GM23338 (cell line): ENCODE measurements at regions not wholly inside any gene's neighbourhood (a gene's known extent, or its start where the extent isn't known, plus 50 kb on each side); places are given as distances from the start of the nearest gene placed in this dataset.
"Not testable (repeated sequence)": the region's sequence is repeated elsewhere in the genome, so short reads cannot be mapped to it uniquely, and the experiment has no call there.

Experiments used
- EZH2 ChIP-seq: fragments of 200-600 bp; sonication (generic); IDR thresholded peaks from one replicate; pipeline ENCODE4 v1.8.0; 2017; ENCODE audit warnings: antibody characterized with exemption, mild to moderate bottlenecking, low read depth; ENCODE audit not compliant: unreplicated experiment
- EZH2phosphoT487 ChIP-seq: fragments of 200-600 bp; sonication (generic); IDR thresholded peaks from one replicate; pipeline ENCODE4 v1.8.1; 2018; ENCODE audit warnings: antibody characterized with exemption; ENCODE audit not compliant: unreplicated experiment
- POLR2AphosphoS5 ChIP-seq: IDR thresholded peaks from 2 replicates; pipeline ENCODE4 v1.6.1; 2016; ENCODE audit warnings: antibody characterized with exemption, low read depth
- REST ChIP-seq: IDR thresholded peaks from one replicate; pipeline ENCODE4 v1.6.1; 2018; ENCODE audit warnings: antibody characterized with exemption; ENCODE audit not compliant: unreplicated experiment
- ZNF331 ChIP-seq: fragments of 250-450 bp; sonication (Bioruptor Pico); IDR thresholded peaks from 2 replicates; pipeline ENCODE4 v1.5.0; 2020; ENCODE audit warnings: low read depth, mild to moderate bottlenecking, moderate library complexity
- TF ChIP-seq, protein P1 (sequence below), 2 experiments: fragments of 200-600 bp in 1 of 2; sonication (generic) in 1 of 2; conservative IDR thresholded peaks; 2 replicates each; pipeline versions ENCODE4 v1.5.1 to v1.6.1; 2016 to 2017; ENCODE audit warnings: antibody characterized with exemption in 2 of 2, low read depth in 2 of 2, mild to moderate bottlenecking in 2 of 2, moderate library complexity in 1 of 2

DNA sequence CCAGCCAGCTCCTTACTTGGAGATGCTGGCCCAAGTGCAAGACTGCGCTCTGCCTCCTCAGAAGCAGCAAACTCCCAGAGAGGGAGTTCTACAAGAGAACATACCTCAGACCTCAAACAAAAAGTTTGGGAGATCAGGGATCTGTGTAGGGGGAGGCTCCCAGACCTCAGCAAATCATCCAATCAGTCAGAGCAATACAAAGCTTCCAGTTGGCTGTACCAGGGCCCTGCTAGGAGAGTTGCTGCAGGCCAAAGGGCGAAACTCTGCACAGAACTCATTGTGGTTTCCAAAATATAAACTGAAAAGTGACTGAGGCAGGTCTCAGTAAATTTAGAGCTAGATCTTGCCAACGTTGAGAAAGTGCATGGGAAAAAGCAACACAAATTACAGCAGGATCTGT, 144.3 kb upstream of the NPAP1 start:
- TF ChIP-seq, protein P1, sequence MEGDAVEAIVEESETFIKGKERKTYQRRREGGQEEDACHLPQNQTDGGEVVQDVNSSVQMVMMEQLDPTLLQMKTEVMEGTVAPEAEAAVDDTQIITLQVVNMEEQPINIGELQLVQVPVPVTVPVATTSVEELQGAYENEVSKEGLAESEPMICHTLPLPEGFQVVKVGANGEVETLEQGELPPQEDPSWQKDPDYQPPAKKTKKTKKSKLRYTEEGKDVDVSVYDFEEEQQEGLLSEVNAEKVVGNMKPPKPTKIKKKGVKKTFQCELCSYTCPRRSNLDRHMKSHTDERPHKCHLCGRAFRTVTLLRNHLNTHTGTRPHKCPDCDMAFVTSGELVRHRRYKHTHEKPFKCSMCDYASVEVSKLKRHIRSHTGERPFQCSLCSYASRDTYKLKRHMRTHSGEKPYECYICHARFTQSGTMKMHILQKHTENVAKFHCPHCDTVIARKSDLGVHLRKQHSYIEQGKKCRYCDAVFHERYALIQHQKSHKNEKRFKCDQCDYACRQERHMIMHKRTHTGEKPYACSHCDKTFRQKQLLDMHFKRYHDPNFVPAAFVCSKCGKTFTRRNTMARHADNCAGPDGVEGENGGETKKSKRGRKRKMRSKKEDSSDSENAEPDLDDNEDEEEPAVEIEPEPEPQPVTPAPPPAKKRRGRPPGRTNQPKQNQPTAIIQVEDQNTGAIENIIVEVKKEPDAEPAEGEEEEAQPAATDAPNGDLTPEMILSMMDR (conservative IDR thresholded peaks at IDR 0.05; ENCODE audit: low read depth in 2 of 2) = not testable (repeated sequence)
- not testable (repeated sequence) for TF ChIP-seq ZNF331, POLR2AphosphoS5, EZH2, REST, EZH2phosphoT487
